HL-60 (cell line): ENCODE measurements at regions not wholly inside any gene's neighbourhood (a gene's known extent, or its start where the extent isn't known, plus 50 kb on each side); places are given as distances from the start of the nearest gene placed in this dataset.

Source experiments
- GABPA ChIP-seq: IDR thresholded peaks from 2 replicates; pipeline ENCODE4 v1.6.1; 2012; ENCODE audit warnings: low read depth
- POLR2AphosphoS5 ChIP-seq: IDR thresholded peaks from 2 replicates; pipeline ENCODE4 v1.6.1; 2012; ENCODE audit warnings: low read depth
- TF ChIP-seq, protein P1 (sequence below): IDR thresholded peaks from one replicate; pipeline ENCODE4 v1.5.1; 2011; ENCODE audit warnings: low read length, control low read depth, inconsistent platforms; ENCODE audit not compliant: insufficient read depth
- TF ChIP-seq, protein P2 (sequence below): IDR thresholded peaks from 2 replicates; pipeline ENCODE4 v1.6.1; 2012; ENCODE audit warnings: low read depth; ENCODE audit not compliant: insufficient replicate concordance

DNA sequence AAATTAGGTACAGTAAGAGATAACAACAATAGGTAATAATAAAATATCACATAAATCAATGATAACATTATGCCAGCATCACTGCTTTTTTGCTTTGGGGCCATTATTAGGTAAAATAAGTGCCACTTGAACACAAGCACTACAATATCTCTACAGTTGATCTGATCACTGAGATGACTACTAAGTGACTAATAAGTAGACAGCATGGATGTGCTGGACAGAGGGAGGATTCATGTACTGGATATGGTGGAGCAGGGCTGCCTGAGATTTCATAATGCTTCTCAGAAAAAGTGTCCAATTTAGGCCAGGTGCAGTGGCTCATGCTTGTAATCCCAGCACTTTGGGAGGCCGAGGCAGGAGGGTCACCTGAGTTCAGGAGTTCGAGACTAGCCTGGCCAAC lies 137.8 kb upstream of the IL1RAPL2 start:
- TF ChIP-seq, protein P1, sequence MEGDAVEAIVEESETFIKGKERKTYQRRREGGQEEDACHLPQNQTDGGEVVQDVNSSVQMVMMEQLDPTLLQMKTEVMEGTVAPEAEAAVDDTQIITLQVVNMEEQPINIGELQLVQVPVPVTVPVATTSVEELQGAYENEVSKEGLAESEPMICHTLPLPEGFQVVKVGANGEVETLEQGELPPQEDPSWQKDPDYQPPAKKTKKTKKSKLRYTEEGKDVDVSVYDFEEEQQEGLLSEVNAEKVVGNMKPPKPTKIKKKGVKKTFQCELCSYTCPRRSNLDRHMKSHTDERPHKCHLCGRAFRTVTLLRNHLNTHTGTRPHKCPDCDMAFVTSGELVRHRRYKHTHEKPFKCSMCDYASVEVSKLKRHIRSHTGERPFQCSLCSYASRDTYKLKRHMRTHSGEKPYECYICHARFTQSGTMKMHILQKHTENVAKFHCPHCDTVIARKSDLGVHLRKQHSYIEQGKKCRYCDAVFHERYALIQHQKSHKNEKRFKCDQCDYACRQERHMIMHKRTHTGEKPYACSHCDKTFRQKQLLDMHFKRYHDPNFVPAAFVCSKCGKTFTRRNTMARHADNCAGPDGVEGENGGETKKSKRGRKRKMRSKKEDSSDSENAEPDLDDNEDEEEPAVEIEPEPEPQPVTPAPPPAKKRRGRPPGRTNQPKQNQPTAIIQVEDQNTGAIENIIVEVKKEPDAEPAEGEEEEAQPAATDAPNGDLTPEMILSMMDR = no peak
- TF ChIP-seq POLR2AphosphoS5 (no peak), GABPA (no peak)
- TF ChIP-seq, protein P2, sequence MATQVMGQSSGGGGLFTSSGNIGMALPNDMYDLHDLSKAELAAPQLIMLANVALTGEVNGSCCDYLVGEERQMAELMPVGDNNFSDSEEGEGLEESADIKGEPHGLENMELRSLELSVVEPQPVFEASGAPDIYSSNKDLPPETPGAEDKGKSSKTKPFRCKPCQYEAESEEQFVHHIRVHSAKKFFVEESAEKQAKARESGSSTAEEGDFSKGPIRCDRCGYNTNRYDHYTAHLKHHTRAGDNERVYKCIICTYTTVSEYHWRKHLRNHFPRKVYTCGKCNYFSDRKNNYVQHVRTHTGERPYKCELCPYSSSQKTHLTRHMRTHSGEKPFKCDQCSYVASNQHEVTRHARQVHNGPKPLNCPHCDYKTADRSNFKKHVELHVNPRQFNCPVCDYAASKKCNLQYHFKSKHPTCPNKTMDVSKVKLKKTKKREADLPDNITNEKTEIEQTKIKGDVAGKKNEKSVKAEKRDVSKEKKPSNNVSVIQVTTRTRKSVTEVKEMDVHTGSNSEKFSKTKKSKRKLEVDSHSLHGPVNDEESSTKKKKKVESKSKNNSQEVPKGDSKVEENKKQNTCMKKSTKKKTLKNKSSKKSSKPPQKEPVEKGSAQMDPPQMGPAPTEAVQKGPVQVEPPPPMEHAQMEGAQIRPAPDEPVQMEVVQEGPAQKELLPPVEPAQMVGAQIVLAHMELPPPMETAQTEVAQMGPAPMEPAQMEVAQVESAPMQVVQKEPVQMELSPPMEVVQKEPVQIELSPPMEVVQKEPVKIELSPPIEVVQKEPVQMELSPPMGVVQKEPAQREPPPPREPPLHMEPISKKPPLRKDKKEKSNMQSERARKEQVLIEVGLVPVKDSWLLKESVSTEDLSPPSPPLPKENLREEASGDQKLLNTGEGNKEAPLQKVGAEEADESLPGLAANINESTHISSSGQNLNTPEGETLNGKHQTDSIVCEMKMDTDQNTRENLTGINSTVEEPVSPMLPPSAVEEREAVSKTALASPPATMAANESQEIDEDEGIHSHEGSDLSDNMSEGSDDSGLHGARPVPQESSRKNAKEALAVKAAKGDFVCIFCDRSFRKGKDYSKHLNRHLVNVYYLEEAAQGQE = no peak
